Sigmoid colon (tissue), 6 donors: ENCODE measurements at regions not wholly inside any gene's neighbourhood (a gene's known extent, or its start where the extent isn't known, plus 50 kb on each side); places are given as distances from the start of the nearest gene placed in this dataset.
A peak's percentile ranks its signal among the peaks of the same experiment; 100 is the strongest.

ENCODE experiments used
- DNase-seq: peaks from one replicate; pipeline ENCODE4 v3.0.0-alpha.2; 2019
- H3K27ac ChIP-seq, 4 donors: fragments of 200-600 bp; sonication (generic); one replicate each; pipeline ENCODE4 v1.5.1; 2016 to 2019; ENCODE audit warnings: mild to moderate bottlenecking in 1 of 4
- H3K27me3 ChIP-seq, 3 donors: fragments of 200-600 bp; sonication (generic); one replicate each; pipeline ENCODE4 v1.5.1; 2019; ENCODE audit warnings: mild to moderate bottlenecking in 1 of 3
- H3K36me3 ChIP-seq, 4 donors: fragments of 200-600 bp; sonication (generic); one replicate each; pipeline ENCODE4 v1.5.1; 2016 to 2019
- H3K4me1 ChIP-seq, 4 donors: fragments of 200-600 bp; sonication (generic); one replicate each; pipeline ENCODE4 v1.5.1; 2017 to 2019
- H3K4me3 ChIP-seq, 4 donors: fragments of 200-600 bp; sonication (generic); one replicate each; pipeline ENCODE4 v1.5.1; 2017 to 2019; ENCODE audit warnings: mild to moderate bottlenecking in 2 of 4, moderate library complexity in 1 of 4
- H3K9me3 ChIP-seq, 4 donors: fragments of 200-600 bp in 3 of 4; sonication (generic) in 3 of 4; one replicate each; pipeline versions ENCODE4 v1.5.1 to v1.6.1; 2013 to 2019
- CTCF ChIP-seq, 4 experiments: fragments of 450-650 bp in 3 of 4; fragments of 200-600 bp in 1 of 4; IDR thresholded peaks; one replicate each; pipeline ENCODE4 v1.5.1; 2016 to 2019; ENCODE audit warnings: antibody characterized with exemption in 4 of 4, mild to moderate bottlenecking in 3 of 4, moderate library complexity in 2 of 4
- EP300 ChIP-seq, 4 donors: sonication (generic); formaldehyde crosslinking; IDR thresholded peaks; one replicate each; pipeline ENCODE4 v1.6.1; 2017; ENCODE audit warnings: antibody characterized with exemption in 4 of 4
- POLR2A ChIP-seq, 2 donors: fragments of 450-650 bp; IDR thresholded peaks; one replicate each; pipeline ENCODE4 v1.6.1; 2016; ENCODE audit warnings: antibody characterized with exemption in 2 of 2, mild to moderate bottlenecking in 2 of 2, moderate library complexity in 2 of 2
- POLR2AphosphoS5 ChIP-seq, 4 donors: sonication (generic); formaldehyde crosslinking; IDR thresholded peaks; one replicate each; pipeline ENCODE4 v1.6.1; 2017; ENCODE audit warnings: antibody characterized with exemption in 4 of 4
- WGBS, 2 donors: extraction: QIAGEN DNeasy Blood & Tissue Kit; methylation state at CpG; one replicate each; pipeline ENCODE4 v1.1.7; 2013; 5-methylcytosine and 5-hydroxymethylcytosine counted together
- intact Hi-C: fragments of 100-400 bp; cut with DNase I; formaldehyde crosslinking; loops from one replicate; pipeline ENCODE4 v1.15.1; 2023
- donor health status: healthy with polysubstance abuse.
- donor health status: healthy.

- WGBS, 2 donors: 86 to 89% methylated on average over 14 of the region's 14 CpGs
- H3K27ac ChIP-seq: no peak overlapping the region
- H3K36me3 ChIP-seq: no peaks in the 10 kb centered on the region
- H3K9me3 ChIP-seq: no peaks in the 10 kb centered on the region
- intact Hi-C loops: no loop called here
- no peak overlapping the region for H3K4me3 ChIP-seq
- TF ChIP-seq EP300 (IDR thresholded peaks at IDR 0.05) (no peak), CTCF (IDR thresholded peaks at IDR 0.05) (no peak), POLR2AphosphoS5 (IDR thresholded peaks at IDR 0.05) (no peak), POLR2A (IDR thresholded peaks at IDR 0.05) (no peak)
- H3K27me3 ChIP-seq: no peaks in the 10 kb centered on the region
- H3K4me1 ChIP-seq: peaks cover 0 to 11% (median 0%) of the 10 kb centered on the region in 4 donors
- no peak for DNase-seq
Measured at GRCh38 chr2:238571661-238572372, 145.1 kb downstream of the ASB1 start.

GRCh38 chr2:238573065-238573778 is 146.5 kb downstream of the ASB1 start:
- 48 to 65% methylated on average over 9 of the region's 9 CpGs for WGBS, 2 donors

GRCh38 chr2:238573916-238574315 is 147.2 kb downstream of the ASB1 start:
- Histone ChIP-seq H3K4me1 (peaks cover 0 to 11% (median 0%) of the 10 kb centered on the region in 4 donors), H3K4me3 (no peak overlapping the region), H3K27me3 (no peaks in the 10 kb centered on the region), H3K9me3 (no peaks in the 10 kb centered on the region), H3K27ac (no peak overlapping the region), H3K36me3 (no peaks in the 10 kb centered on the region)
- TF ChIP-seq CTCF (IDR thresholded peaks at IDR 0.05) (no peak), POLR2A (IDR thresholded peaks at IDR 0.05) (no peak), POLR2AphosphoS5 (IDR thresholded peaks at IDR 0.05) (no peak), EP300 (IDR thresholded peaks at IDR 0.05) (no peak)
- peak; percentile 55 for DNase-seq
- WGBS, 2 donors: 76 to 91% methylated on average over 12 of the region's 12 CpGs
- intact Hi-C loops: no loop called here

More at GRCh38 chr2:238573065-238573778, 146.5 kb downstream of the ASB1 start:
- Histone ChIP-seq H3K4me3 (no peak overlapping the region), H3K27me3 (no peaks in the 10 kb centered on the region), H3K9me3 (no peaks in the 10 kb centered on the region), H3K36me3 (no peaks in the 10 kb centered on the region), H3K27ac (no peak overlapping the region), H3K4me1 (peaks cover 0 to 11% (median 0%) of the 10 kb centered on the region in 4 donors)
- no peak for DNase-seq
- intact Hi-C loops: no loop called here
- no peak for TF ChIP-seq POLR2AphosphoS5 (IDR thresholded peaks at IDR 0.05)
- no peak for TF ChIP-seq EP300 (IDR thresholded peaks at IDR 0.05)
- TF ChIP-seq CTCF (IDR thresholded peaks at IDR 0.05): peak in 1 of 4 experiments; percentile 17

- H3K4me1 ChIP-seq: peaks cover 0 to 3% (median 0%) of the 10 kb centered on the region in 4 donors
- WGBS, 2 donors: 77 to 82% methylated on average over 17 of the region's 17 CpGs
- DNase-seq: no peak
Measured at GRCh38 chr2:238574490-238575271, 148.0 kb downstream of the ASB1 start.

More at GRCh38 chr2:238574490-238575271, 148.0 kb downstream of the ASB1 start:
- no peak overlapping the region for H3K27ac ChIP-seq
- intact Hi-C loops: no loop called here
- no peaks in the 10 kb centered on the region for H3K9me3 ChIP-seq
- no peaks in the 10 kb centered on the region for H3K27me3 ChIP-seq
- TF ChIP-seq POLR2A (IDR thresholded peaks at IDR 0.05) (no peak), CTCF (IDR thresholded peaks at IDR 0.05) (no peak), POLR2AphosphoS5 (IDR thresholded peaks at IDR 0.05) (no peak), EP300 (IDR thresholded peaks at IDR 0.05) (no peak)
- no peaks in the 10 kb centered on the region for H3K36me3 ChIP-seq
- H3K4me3 ChIP-seq: no peak overlapping the region
